Panc1 (cell line): ENCODE measurements at regions not wholly inside any gene's neighbourhood (a gene's known extent, or its start where the extent isn't known, plus 50 kb on each side); places are given as distances from the start of the nearest gene placed in this dataset.

Source experiments
- ATAC-seq: fragments of 200-7000 bp; cut with Tn5 transposase; 2 replicates; pipeline ENCODE4 v1.9.1; 2020; ENCODE audit warnings: mild to moderate bottlenecking, moderate library complexity
- BruUV-seq: library from RNA; stranded (reverse); fragments of 400-500 nt; replicated peaks from 2 replicates; lab custom pipeline; 2021; lab: Mats Ljungman, UMichigan
- CTCF ChIA-PET: fragments of 300-600 bp; sonication (Branson Sonifier 250); formaldehyde crosslinking; loops from one replicate; lab custom pipeline; 2022; ENCODE audit warnings: antibody characterized with exemption; lab: Charles Lee
- POLR2A ChIA-PET: fragments of 300-600 bp; sonication (Branson Sonifier 250); formaldehyde crosslinking; loops from one replicate; lab custom pipeline; 2022; ENCODE audit warnings: antibody characterized with exemption; lab: Charles Lee
- DNase-seq: peaks from one replicate; pipeline ENCODE4 v3.0.0-alpha.2; 2010; ENCODE audit warnings: low read depth, low spot score
- H3K27ac ChIP-seq: 2 replicates; pipeline ENCODE4 v1.5.1; 2011; ENCODE audit warnings: mild to moderate bottlenecking, low read length, inconsistent platforms
- H3K27me3 ChIP-seq: fragments of 200-500 bp; sonication (Bioruptor generic); 2 replicates; pipeline ENCODE4 v1.6.0; 2014; ENCODE audit warnings: low read length, inconsistent platforms; ENCODE audit not compliant: control insufficient read depth, insufficient read depth
- H3K36me3 ChIP-seq: fragments of 200-500 bp; sonication (Bioruptor generic); 2 replicates; pipeline ENCODE4 v1.5.1; 2014; ENCODE audit warnings: inconsistent platforms, mild to moderate bottlenecking, low read length, moderate library complexity; ENCODE audit not compliant: control insufficient read depth, insufficient read depth
- H3K4me1 ChIP-seq: 2 replicates; pipeline ENCODE4 v1.5.1; 2011; ENCODE audit warnings: inconsistent platforms, mild to moderate bottlenecking, low read length, moderate library complexity; ENCODE audit not compliant: control insufficient read depth, insufficient read depth
- H3K4me3 ChIP-seq, 2 experiments: 2 replicates each; pipeline ENCODE4 v1.5.1; 2011 to 2012; ENCODE audit warnings: low read depth in 2 of 2, low read length in 2 of 2, mild to moderate bottlenecking in 2 of 2, inconsistent platforms in 1 of 2, moderate library complexity in 1 of 2
- H3K9me3 ChIP-seq: fragments of 200-500 bp; sonication (Bioruptor generic); 2 replicates; pipeline ENCODE4 v1.5.1; 2014; ENCODE audit warnings: low read depth, mild to moderate bottlenecking, inconsistent platforms, low read length, moderate library complexity; ENCODE audit not compliant: control insufficient read depth, insufficient read depth
- POLR2AphosphoS5 ChIP-seq: IDR thresholded peaks from 2 replicates; pipeline ENCODE4 v1.6.1; 2012; ENCODE audit warnings: mild to moderate bottlenecking, low read depth, low read length, moderate library complexity
- SIN3A ChIP-seq: IDR thresholded peaks from 2 replicates; pipeline ENCODE4 v1.6.1; 2012; ENCODE audit warnings: low read depth, mild to moderate bottlenecking, low read length, moderate library complexity, borderline replicate concordance; ENCODE audit not compliant: insufficient read depth
- TCF7L2 ChIP-seq: IDR thresholded peaks from 2 replicates; pipeline ENCODE4 v1.6.1; 2011; ENCODE audit warnings: mild to moderate bottlenecking, low read depth, low read length, inconsistent platforms
- in situ Hi-C: cut with HindIII; loops from 2 replicates; pipeline ENCODE4 v1.10.0; 2016; ENCODE audit warnings: low sequenced_read_pairs, low pct_unique_long_range_greater_than_20kb
- intact Hi-C: fragments of 100-400 bp; cut with micrococcal nuclease; formaldehyde crosslinking; loops from one replicate; pipeline ENCODE4 v1.10.0; 2022; ENCODE audit not compliant: unreplicated experiment
- TF ChIP-seq, protein P1 (sequence below): fragments of 450-650 bp; IDR thresholded peaks from 2 replicates; pipeline ENCODE4 v1.5.1; 2017; ENCODE audit warnings: mild to moderate bottlenecking
- TF ChIP-seq, protein P2 (sequence below), 2 experiments: IDR thresholded peaks; 2 replicates each; pipeline ENCODE4 v1.6.1; 2011 to 2012; ENCODE audit warnings: low read depth in 2 of 2, control low read depth in 1 of 2, low read length in 1 of 2, mild to moderate bottlenecking in 1 of 2, moderate library complexity in 1 of 2; ENCODE audit not compliant: insufficient read depth in 1 of 2

DNA sequence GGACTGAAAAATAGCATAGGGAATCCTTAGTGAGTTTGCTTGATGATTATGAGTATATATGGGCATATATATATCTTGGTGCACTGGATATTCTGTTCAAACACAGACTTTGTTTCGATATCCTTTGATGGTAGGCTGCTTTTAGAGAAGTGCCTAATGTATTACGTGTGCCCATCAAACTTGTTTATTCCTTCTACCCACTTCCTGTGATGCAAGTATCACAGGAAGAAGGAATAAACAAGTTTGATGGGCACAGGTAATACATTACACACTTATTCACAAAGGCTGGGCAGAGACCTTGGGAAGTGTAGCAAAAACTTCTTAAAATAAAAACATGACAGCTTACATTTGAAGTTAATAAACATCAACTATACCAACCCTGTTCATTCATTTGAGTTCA lies 364.2 kb downstream of the CHSY3 start:
- no peaks in the 10 kb centered on the region for H3K27me3 ChIP-seq
- H3K27ac ChIP-seq: no peak overlapping the region
- no peaks in the 10 kb centered on the region; the same call in 1 of the 2 replicates for H3K9me3 ChIP-seq
- ATAC-seq: no peak
- POLR2A ChIA-PET: no interaction called here
- BruUV-seq: no TSS peak
- DNase-seq: no peak
- H3K36me3 ChIP-seq: no peaks in the 10 kb centered on the region
- intact Hi-C loops (no loop called here), in situ Hi-C loops (no loop called here)
- TF ChIP-seq POLR2AphosphoS5 (no peak), SIN3A (no peak), TCF7L2 (no peak)
- TF ChIP-seq, protein P1, sequence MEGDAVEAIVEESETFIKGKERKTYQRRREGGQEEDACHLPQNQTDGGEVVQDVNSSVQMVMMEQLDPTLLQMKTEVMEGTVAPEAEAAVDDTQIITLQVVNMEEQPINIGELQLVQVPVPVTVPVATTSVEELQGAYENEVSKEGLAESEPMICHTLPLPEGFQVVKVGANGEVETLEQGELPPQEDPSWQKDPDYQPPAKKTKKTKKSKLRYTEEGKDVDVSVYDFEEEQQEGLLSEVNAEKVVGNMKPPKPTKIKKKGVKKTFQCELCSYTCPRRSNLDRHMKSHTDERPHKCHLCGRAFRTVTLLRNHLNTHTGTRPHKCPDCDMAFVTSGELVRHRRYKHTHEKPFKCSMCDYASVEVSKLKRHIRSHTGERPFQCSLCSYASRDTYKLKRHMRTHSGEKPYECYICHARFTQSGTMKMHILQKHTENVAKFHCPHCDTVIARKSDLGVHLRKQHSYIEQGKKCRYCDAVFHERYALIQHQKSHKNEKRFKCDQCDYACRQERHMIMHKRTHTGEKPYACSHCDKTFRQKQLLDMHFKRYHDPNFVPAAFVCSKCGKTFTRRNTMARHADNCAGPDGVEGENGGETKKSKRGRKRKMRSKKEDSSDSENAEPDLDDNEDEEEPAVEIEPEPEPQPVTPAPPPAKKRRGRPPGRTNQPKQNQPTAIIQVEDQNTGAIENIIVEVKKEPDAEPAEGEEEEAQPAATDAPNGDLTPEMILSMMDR: no peak
- TF ChIP-seq, protein P2, sequence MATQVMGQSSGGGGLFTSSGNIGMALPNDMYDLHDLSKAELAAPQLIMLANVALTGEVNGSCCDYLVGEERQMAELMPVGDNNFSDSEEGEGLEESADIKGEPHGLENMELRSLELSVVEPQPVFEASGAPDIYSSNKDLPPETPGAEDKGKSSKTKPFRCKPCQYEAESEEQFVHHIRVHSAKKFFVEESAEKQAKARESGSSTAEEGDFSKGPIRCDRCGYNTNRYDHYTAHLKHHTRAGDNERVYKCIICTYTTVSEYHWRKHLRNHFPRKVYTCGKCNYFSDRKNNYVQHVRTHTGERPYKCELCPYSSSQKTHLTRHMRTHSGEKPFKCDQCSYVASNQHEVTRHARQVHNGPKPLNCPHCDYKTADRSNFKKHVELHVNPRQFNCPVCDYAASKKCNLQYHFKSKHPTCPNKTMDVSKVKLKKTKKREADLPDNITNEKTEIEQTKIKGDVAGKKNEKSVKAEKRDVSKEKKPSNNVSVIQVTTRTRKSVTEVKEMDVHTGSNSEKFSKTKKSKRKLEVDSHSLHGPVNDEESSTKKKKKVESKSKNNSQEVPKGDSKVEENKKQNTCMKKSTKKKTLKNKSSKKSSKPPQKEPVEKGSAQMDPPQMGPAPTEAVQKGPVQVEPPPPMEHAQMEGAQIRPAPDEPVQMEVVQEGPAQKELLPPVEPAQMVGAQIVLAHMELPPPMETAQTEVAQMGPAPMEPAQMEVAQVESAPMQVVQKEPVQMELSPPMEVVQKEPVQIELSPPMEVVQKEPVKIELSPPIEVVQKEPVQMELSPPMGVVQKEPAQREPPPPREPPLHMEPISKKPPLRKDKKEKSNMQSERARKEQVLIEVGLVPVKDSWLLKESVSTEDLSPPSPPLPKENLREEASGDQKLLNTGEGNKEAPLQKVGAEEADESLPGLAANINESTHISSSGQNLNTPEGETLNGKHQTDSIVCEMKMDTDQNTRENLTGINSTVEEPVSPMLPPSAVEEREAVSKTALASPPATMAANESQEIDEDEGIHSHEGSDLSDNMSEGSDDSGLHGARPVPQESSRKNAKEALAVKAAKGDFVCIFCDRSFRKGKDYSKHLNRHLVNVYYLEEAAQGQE (IDR thresholded peaks at IDR 0.05; ENCODE audit: insufficient read depth in 1 of 2, low read depth in 2 of 2, low read length in 1 of 2): no peak
- no peaks in the 10 kb centered on the region for H3K4me1 ChIP-seq
- CTCF ChIA-PET: no interaction called here
- H3K4me3 ChIP-seq: no peak overlapping the region

DNA sequence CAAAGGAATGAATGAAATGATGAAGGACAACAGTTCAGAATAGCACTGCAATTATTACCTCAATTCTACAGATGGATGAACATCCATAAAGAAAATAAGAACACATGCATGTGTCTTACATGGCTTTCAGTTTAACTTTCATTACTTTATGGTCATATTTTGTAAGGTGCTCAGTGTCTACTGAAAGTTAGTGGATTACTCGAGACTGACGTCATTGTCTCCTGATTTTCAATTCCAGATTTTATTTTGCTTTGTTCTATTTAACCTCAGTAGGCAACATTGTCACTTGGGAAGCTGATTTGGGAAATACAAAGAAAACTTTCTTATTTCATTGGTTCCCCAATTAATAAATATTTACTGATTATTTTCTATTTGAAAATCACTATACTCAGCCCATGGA lies 363.7 kb downstream of the CHSY3 start:
- in situ Hi-C loops: no loop called here
- Histone ChIP-seq H3K27ac (no peak overlapping the region), H3K27me3 (no peaks in the 10 kb centered on the region), H3K4me3 (no peak overlapping the region), H3K4me1 (no peaks in the 10 kb centered on the region), H3K9me3 (no peaks in the 10 kb centered on the region; the same call in 1 of the 2 replicates), H3K36me3 (no peaks in the 10 kb centered on the region)
- intact Hi-C loops: no loop called here
- POLR2A ChIA-PET: no interaction called here
- CTCF ChIA-PET: no interaction called here
- no peak for DNase-seq
- TF ChIP-seq, protein P2 (IDR thresholded peaks at IDR 0.05; ENCODE audit: insufficient read depth in 1 of 2, low read depth in 2 of 2, low read length in 1 of 2): no peak
- TF ChIP-seq, protein P1: no peak
- ATAC-seq: no peak
- BruUV-seq: no TSS peak
